ENCODE measurements at regions not wholly inside any gene's neighbourhood (a gene's known extent, or its start where the extent isn't known, plus 50 kb on each side); places are given as distances from the start of the nearest gene placed in this dataset.
A peak's percentile ranks its signal among the peaks of the same experiment; 100 is the strongest.

GRCh38 chr12:68428724-68429501 is 96.8 kb upstream of the MDM1 start:
- Histone ChIP-seq H3K27ac (peak overlapping the region in 3 of 8 donors; percentile 2 to 18 (median 3)), H3K4me1 (no peaks in the 10 kb centered on the region), H3K4me3 (no peak overlapping the region), H3K9me3 (no peaks in the 10 kb centered on the region), H3K27me3 (replicated peaks in 1 of 7) (no peaks in the 10 kb centered on the region), H3K36me3 (peaks cover 0 to 7% (median 0%) of the 10 kb centered on the region in 6 donors)
- 87 to 95% (median 92%) methylated on average over 6 of the region's 6 CpGs for WGBS, 5 donors
- DNase-seq: no peak
- intact Hi-C loops (cut with DNase I; ENCODE audit: low total_unique reads): no loop called here
- TF ChIP-seq POLR2A (IDR thresholded peaks at IDR 0.05) (no peak), CTCF (IDR thresholded peaks at IDR 0.05 in 8 of 11, conservative IDR thresholded peaks at IDR 0.05 in 3 of 11) (no peak), POLR2AphosphoS5 (IDR thresholded peaks at IDR 0.05) (no peak)

- intact Hi-C loops (cut with DNase I; ENCODE audit: low total_unique reads): no loop called here
- no peaks in the 10 kb centered on the region for H3K4me1 ChIP-seq
- H3K36me3 ChIP-seq: peaks cover 0 to 7% (median 0%) of the 10 kb centered on the region in 6 donors
- peak overlapping the region in 2 of 8 donors; percentile 2 to 3 for H3K27ac ChIP-seq
- TF ChIP-seq CTCF (IDR thresholded peaks at IDR 0.05 in 8 of 11, conservative IDR thresholded peaks at IDR 0.05 in 3 of 11) (no peak), POLR2AphosphoS5 (IDR thresholded peaks at IDR 0.05) (no peak), POLR2A (IDR thresholded peaks at IDR 0.05) (no peak)
- DNase-seq: no peak
- H3K4me3 ChIP-seq: no peak overlapping the region
- no peaks in the 10 kb centered on the region for H3K27me3 ChIP-seq (replicated peaks in 1 of 7)
- WGBS, 5 donors: 78 to 90% (median 85%) methylated on average over 4 of the region's 4 CpGs
- H3K9me3 ChIP-seq: peaks cover 0 to under 1% (median 0%) of the 10 kb centered on the region in 8 donors
Measured at GRCh38 chr12:68429696-68430095, 97.5 kb upstream of the MDM1 start.

- H3K27ac ChIP-seq: no peak overlapping the region
- WGBS, 5 donors: 85 to 93% (median 87%) methylated on average over 6 of the region's 6 CpGs
- no peaks in the 10 kb centered on the region for H3K4me1 ChIP-seq
- TF ChIP-seq POLR2AphosphoS5 (IDR thresholded peaks at IDR 0.05) (no peak), CTCF (IDR thresholded peaks at IDR 0.05 in 8 of 11, conservative IDR thresholded peaks at IDR 0.05 in 3 of 11) (no peak), POLR2A (IDR thresholded peaks at IDR 0.05) (no peak)
- H3K36me3 ChIP-seq: peaks cover 0 to 7% (median 0%) of the 10 kb centered on the region in 6 donors
- H3K27me3 ChIP-seq (replicated peaks in 1 of 7): no peaks in the 10 kb centered on the region
- DNase-seq: no peak
- intact Hi-C loops (cut with DNase I; ENCODE audit: low total_unique reads): no loop called here
- H3K9me3 ChIP-seq: peaks cover 0 to 12% (median 7%) of the 10 kb centered on the region in 8 donors
- no peak overlapping the region for H3K4me3 ChIP-seq
Measured at GRCh38 chr12:68431786-68432185, 99.6 kb upstream of the MDM1 start.

- no peak overlapping the region for H3K27ac ChIP-seq
- no peak for DNase-seq
- no peak overlapping the region for H3K4me3 ChIP-seq
- intact Hi-C loops (cut with DNase I; ENCODE audit: low total_unique reads): no loop called here
- TF ChIP-seq CTCF (IDR thresholded peaks at IDR 0.05 in 8 of 11, conservative IDR thresholded peaks at IDR 0.05 in 3 of 11) (no peak), POLR2AphosphoS5 (IDR thresholded peaks at IDR 0.05) (no peak), POLR2A (IDR thresholded peaks at IDR 0.05) (no peak)
- no peaks in the 10 kb centered on the region for H3K4me1 ChIP-seq
- H3K9me3 ChIP-seq: peaks cover 0 to 12% (median 7%) of the 10 kb centered on the region in 8 donors
- H3K27me3 ChIP-seq (replicated peaks in 1 of 7): no peaks in the 10 kb centered on the region
- peaks cover 0 to 7% (median 0%) of the 10 kb centered on the region in 6 donors for H3K36me3 ChIP-seq
Measured at GRCh38 chr12:68432622-68433021, 100.5 kb upstream of the MDM1 start.
